HG03135 (cell line): ENCODE measurements at regions not wholly inside any gene's neighbourhood (a gene's known extent, or its start where the extent isn't known, plus 50 kb on each side); places are given as distances from the start of the nearest gene placed in this dataset.

Experiments used
- ATAC-seq: cut with Tn5 transposase; IDR thresholded peaks from one replicate; pipeline ENCODE4 v1.9.1; 2021; ENCODE audit warnings: mild to moderate bottlenecking, moderate library complexity; ENCODE audit not compliant: unreplicated experiment

DNA sequence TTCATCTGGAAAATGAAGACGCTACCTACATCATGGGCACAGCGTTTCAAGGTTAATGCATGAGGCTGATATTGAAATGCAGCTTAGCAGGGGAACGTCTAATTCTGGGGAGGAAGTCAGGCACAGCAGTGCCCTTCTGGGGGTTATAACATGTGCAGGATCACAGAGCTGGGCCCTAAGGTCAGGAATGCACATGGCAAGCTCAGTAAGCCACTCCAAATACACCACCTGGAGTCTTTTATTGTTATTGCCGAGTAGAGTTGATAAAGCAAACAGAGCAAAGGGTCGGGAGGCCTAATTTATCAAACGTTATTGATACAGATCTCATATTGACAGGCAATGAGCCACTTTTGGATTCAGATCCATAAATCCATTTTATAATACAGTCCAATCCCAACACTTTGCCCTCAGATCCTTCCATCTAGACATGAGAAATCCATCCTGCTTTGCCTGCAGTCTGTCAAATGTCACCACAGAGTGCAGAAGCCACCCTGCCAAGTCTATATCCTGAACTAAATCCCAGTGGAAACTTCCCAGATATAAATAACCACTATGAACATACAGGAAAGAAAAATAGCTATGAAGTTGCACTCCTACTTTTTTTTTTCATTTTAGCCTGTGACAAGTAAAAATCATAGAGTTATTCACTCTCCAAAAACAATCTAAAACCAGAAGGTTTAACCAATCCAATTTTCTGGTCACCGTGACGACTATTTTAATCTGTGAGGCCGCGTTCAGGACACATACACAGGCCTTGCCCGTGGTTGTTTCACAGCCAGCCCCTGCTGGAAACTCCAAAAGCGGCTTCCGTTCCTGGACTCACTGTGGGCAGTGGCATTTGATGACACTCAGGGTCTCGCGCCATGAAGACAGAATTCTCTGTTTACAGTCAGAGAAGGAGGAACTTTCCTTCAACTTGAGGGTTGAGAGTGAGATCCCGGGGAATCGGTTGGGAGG, 335.4 kb downstream of the DHX15 start:
- no peak for ATAC-seq

DNA sequence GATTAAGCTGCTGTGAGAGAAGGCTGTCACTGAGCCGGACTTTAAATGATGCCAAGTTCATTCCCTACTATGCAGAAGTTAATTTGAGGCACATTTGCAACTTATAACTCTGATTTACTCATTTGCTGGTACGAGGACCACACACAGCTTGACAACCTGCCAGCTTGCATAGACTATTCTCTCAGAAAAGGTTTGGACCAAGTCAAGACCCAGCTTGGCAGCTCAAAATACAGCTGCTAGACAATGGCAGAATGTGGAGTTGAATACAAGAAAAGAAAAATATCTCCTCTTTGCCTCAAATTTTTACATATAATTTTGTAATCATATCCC, 338.9 kb downstream of the DHX15 start:
- ATAC-seq, result no peak

DNA sequence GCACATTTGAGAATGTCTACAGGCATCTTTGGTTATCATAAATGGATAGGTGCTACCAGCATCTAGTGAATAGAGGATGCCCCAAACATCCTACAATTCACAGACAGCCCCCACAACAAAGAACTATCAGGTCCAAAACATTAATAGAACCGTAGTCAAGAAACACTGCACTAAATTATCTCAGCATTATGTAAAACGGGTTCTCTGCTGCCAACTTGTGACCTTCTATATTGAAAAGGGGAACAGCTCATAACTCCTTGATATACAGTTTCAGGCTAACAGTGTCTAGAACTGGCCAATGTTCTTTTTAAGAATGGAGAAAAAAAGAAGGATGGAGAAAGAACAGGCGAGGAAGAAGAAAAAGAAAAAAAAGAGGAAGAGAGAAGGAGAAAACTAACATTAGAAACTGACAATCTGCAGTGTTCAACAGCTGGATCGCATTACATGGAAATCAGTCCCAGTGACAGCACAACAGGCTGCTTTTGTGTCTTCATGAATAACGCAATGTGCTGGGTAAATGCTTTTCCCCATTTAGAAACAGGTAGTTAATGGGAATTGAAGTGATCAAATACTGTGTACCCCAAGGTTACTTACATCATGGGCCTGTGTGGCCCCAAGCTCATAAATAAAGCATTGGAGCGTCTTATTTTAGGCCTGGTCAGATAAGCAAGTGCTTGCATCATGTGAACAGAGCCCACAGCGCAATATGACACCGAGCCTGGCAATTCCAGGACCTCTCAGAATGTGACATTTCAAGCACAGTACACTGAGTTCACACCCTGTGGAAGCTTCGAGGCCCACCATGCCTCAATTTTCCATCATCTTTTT, 339.5 kb downstream of the DHX15 start:
- ATAC-seq, result no peak

DNA sequence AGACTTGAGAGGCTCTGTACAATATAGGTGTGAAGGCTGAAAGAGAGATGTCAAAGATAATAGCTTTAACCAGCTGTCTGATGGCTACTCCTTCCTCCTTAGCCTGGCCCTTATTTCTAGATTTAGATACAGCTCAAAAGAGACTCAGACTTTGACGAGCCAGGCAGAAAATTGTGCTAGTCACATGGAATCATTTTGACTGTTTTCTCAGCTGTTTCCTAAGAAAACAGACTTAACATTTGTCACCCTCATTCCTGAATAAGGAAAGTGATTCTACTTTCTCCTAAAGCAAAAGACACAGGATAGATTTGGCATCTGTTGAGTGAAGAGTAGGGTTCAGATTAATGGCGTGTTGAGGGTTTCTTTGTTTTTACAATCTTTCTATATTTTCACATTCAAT, 340.7 kb downstream of the DHX15 start:
- no peak for ATAC-seq

DNA sequence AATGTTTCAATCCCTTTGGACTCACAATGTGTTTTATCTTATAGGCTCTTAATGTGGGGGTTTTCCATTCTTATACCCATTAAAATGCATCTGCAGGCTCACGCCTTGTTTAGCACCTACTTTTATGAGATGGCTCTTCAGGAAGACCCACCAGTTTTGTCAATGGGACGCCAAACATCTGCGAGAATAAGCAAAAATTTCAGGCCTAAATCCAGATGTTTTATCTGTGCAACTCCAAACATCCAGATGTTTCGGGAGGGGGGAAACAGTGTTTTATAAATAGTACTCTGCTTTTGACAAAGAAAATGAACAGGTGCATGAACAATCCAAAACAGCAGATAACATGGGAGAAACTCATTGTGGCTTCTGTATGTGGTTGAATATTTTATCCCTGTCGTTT, 342.8 kb downstream of the DHX15 start:
- ATAC-seq, result no peak

DNA sequence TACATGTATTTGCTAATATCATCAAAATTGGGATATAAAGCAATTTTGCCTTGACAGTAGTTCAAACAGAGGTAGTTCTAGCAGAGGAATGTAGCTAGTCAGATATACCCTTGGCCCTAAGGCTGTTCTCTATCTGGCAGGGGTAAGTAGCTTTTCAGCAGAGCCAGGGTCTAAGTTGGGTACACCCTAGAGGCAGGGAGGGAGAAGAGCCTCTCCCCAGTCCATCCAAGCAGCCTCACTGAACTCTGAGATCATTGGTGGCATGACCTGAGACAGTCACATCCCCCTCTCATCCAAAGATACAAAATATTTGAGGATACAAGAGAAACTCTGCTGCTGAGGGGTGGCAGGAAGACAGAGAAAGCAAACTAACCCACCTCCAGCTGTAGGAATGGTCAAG, 343.7 kb downstream of the DHX15 start:
- no peak for ATAC-seq

DNA sequence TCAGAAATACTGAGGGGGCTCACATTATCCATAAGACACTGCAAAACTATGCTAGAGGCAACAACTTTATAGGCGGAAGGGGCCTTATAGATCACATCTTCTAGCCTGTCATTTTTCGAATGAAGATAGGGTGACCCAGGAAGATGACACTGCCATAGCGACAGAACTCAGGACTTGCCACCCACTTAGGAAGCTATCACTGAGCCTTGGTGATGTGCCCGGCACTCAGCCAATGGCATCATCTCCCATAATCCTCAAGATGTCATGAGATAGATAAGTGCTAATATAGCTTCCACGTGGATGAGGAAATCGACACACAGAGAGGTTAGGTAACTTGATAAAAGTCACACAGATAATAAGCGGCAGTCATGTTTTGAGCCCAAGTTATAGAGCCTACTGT, 346.6 kb downstream of the DHX15 start:
- ATAC-seq, result no peak

DNA sequence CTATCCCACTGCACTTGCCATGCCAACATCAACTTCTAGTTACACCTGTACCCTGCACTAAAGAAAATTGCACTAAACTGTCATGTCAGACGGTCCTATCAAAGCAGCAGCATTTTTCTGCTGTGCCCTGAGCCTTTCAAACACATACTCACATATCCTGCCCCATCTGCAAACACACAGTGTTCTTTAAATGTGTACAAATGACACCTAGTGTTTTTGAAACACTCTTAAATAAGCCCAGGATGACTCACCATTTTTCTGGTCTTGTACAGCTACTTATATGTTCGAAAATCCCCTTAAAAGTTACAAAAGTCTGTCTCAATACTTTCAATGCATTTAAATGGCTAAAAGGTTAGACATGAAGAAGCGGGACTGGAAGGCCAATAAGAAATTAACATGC, 346.7 kb upstream of the PPARGC1A start:
- ATAC-seq, result no peak

DNA sequence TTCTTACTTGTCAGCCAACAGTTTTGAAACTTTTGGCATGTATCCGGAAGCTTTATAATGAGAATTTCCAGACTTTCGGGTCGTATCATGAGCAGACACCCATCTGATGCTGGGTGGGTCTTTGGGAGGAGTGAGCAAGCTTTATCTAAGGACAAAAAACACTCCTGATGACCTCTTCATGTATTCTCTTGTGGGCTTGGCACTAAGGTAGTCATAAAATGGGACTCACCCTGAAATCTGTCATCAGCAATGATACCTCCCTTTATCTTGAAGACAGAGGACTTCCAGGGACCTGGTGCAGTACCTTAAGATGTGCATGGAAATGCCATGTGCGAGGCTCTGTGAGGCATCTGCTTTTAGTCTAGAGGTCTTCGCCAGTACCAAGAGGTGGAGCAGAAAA, 346.3 kb upstream of the PPARGC1A start:
- no peak for ATAC-seq

DNA sequence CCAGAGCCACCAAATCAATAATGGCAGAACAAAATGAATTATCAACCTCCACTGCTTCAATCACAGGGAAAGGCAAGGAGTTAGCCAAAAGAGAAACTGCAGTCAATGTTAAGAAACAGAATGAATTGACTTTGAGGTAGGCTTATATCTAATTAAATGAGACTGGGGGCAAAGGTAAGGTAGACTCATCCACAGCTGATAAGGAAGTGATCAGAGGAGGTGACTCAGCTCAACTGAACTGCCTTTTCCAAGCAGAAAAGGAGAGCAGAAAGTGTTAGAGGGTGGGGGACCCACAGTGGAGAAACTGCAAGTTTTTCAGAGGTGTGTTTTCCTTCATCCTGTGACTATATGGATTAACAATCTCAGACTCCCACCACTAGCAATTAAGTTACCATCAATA, 345.8 kb upstream of the PPARGC1A start:
- ATAC-seq, result no peak

DNA sequence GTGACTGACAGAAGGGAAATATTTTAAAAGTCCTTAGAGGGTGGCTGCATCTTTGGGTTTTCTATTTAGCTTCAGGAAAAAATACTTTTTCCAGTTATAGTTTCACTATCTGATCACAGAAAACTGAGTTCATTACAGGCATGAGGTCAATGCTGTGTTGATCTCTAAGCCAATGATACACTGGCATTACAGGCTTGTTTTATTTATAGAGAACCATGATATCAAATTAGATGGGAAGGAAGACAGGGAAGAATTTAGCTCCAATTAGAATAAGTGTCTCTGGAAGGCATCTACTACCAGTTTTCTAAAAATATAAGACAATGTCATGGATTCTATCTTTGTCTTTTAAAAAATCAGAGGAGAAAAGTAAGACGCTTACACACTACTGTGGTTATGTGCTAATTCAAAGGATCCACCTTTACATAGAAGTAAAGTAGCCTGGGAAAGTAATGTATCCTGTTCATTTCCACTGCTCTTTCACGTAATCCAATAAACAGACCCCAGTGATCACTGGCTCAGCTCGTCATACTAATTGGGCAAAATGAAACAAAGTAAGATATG, 344.5 kb upstream of the PPARGC1A start:
- no peak for ATAC-seq

DNA sequence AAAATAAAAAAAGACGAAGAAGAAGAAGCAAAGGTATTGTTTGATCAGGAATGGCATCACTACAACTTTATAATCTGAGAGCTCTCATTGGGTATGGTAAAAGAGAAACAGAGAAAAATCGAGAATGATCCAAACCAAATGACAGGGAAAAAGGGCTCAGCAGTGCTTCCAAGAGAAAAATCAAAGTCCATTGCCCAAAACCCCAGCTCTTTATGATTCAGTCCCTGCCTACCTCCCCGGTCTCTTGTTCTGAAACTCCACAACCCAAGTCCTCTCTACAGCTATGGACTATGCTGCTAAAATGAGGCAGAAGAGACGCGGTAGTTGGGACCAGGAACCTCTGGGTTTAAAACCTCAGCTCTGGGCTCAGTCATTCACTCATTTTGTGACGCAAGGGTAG, 341.1 kb upstream of the PPARGC1A start:
- ATAC-seq, result no peak

DNA sequence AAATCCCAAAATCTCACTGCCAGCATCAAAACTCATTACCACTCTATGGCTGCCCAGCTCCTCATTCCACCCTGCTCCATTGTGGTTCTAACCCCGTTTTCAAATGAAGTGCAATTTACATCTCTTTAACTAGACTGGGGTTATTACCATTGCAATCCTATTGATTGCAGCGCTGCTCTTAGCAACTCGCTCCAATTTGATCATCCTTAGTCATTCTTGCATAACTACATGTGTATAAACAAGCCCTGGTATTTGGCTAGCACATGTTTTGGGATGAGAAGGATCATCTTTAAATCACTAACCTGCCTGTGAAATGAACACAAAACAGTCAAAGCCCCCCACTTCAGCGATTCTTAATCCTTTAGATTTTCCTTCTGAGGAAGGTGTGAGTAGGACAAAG, 340.1 kb upstream of the PPARGC1A start:
- ATAC-seq, result no peak

DNA sequence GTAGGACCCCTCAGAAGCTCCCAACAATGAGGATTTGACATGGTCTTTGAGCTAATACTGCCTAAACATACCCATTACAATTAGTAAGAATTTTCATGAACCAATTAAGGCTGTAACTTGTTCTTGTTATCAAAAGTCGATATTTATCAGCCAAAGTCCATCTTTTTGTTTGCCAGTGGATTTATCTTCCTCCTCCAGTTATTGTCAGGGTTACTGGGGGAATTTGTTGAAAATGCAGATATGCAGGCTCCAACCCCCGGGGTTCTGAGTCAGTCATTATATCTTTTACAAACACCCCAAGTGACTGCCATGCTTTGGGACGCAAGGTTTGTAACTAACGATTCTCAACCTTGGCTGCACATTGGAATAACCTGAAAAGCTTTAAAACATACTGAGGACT, 338.8 kb upstream of the PPARGC1A start:
- no peak for ATAC-seq

DNA sequence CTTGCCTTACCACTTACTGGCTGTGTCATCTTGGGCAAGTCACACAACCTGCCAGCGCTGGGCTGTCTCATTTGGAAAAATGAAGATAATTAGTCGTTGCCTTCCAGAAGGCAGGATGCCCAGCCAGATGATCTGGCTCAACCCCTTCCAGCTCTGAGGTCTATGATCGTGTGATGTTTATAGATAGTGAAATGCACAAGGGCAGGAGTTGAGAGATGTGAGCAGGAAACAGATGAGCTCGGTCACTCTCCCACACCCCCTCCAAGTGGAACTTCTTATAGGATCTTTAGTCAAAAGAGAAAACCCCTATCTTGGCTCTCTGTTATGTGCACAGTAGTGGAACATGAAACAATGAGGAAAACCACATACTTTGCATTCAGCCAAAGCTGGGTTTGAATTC, 336.8 kb upstream of the PPARGC1A start:
- no peak for ATAC-seq

DNA sequence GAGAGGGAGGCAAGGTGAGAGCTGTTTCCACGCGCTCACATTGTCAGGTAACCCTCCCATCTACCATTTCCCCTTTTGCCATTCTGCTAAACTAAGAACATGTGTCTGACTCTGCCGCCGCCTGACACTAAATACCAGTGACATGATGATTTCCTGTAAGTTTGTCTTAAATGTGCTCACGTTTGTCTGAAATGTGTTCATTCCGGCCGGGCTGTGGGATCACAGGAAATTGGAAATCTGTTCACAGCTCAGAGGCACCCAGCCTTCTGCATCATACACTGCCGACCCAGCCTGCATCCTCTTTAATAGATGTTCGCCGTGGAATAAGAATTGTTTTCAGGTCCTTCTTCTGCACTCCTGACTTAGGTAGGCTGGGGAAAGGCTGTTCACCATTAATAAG, 336.2 kb upstream of the PPARGC1A start:
- no peak for ATAC-seq

DNA sequence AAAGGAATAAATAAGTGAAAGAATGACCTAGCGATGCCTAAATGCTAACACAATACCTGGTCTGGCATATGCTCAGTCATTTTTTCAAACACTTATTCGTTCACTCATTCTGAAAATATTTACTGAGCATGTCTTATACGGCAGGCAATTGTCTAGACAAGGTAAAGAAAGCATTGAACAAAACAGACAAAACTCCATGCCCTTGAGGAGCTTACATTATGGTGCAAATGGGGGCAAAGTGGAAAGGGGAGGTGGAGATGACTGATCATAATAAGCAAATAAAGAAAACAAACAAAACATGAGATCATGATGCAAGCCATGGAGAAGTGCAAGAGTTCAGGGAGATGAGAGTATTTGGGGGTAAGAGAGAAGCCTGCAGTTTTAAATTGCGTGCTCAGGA, 334.6 kb upstream of the PPARGC1A start:
- no peak for ATAC-seq

DNA sequence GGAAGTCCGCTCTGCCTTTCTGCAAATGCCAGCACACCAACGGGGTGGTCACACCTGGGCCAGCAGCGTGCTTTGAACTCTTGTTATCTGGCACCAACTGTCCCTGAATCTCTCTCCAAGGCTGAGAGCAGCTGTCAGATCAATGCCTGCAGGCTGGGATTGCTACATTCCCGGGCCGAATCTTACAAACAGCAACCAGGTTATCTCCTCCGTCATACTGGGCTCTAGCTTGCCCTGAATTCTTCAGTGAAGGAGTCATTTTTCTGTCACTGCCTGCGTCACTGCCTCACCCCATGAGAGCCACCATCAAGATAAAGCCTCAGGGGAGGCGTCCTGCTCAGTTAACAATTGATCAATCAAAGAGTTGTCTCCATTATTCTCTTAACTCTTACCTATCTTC, 329.4 kb upstream of the PPARGC1A start:
- ATAC-seq, result no peak

DNA sequence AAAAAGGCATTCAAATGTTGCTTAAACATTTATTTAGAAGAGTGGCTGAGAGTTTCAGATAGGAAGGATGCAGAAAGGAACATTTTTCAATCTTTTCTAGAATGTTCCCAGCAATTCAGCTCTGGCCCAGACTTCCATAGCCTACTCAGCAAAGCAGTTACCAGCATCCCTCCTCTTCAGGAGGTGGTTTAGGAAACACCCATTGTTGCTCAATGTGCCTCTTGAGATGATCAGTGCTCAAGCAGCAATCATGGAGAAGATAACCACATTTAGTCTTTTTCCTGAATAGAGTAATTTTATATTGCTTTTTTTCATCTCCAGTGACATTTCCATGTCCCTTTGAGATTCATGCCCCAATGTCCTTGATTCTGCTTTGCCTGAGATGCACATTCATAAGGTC, 328.7 kb upstream of the PPARGC1A start:
- ATAC-seq, result no peak

DNA sequence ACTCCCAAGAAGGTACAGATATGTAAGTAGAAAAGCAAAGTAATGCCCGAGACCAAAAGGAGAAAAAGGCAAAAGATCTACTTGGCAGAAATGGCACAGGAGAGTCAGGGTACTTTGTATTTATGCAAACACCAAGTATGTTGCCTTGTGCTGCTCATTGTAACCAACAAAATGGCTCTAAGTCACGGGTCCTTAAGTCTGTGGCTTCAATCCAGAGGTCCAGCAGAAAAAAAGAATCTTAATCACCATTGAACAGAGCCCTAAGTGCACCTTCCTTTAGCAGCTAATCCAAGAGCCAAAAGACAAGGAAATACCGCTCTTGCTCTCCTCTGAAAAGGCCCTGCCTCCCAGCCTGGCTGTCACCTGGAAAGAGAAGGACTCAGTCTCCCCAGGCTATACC, 324.9 kb upstream of the PPARGC1A start:
- no peak for ATAC-seq

DNA sequence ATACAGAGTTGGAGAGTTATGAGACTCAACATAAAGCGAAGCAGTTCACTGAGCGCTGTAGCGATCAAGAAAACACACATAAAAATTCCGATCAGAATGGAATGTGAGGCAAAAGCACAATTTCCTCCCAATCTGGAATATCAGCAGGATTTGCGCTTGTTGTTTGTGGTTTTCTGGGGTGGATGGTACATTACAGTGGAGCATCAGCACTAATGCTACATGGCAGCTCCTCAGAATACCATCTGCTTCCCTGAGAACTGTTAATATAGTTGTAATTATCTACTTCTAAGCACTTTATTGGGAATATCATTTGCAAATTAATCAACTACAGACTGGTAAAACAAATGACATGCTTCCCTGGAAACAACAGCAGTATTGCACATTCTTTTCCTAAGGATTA, 324.1 kb upstream of the PPARGC1A start:
- no peak for ATAC-seq

DNA sequence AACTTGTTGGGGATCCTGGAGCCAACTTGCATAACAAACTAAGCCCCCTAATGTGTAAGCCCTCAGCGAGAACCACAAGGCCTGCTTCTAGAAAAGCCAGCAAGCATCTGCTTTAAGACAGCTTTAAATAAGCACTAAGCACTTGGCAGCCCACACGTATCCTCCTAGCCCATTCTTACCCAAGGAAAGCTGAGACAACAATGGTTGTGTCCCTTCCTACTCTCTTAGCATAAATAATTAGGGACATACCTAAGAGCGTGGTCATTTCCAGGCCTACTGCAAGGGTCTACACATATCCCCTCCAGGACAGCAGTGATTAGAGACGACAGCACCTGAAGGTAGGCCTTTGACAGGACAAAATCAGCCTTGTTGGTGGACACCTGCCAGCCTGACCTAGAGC, 322.8 kb upstream of the PPARGC1A start:
- ATAC-seq, result no peak
